Kidney epithelial cell (primary cell): ENCODE measurements at regions not wholly inside any gene's neighbourhood (a gene's known extent, or its start where the extent isn't known, plus 50 kb on each side); places are given as distances from the start of the nearest gene placed in this dataset.

Experiments used
- DNase-seq: peaks from one replicate; pipeline ENCODE4 v3.0.0-alpha.2; 2010; ENCODE audit warnings: low read depth
- H3K27me3 ChIP-seq: 2 replicates; pipeline ENCODE4 v1.6.0; 2011; ENCODE audit warnings: low read length; ENCODE audit not compliant: control insufficient read depth, insufficient read depth
- H3K36me3 ChIP-seq: 2 replicates; pipeline ENCODE4 v1.5.1; 2011; ENCODE audit warnings: low read length; ENCODE audit not compliant: control insufficient read depth, insufficient read depth
- H3K4me3 ChIP-seq: 2 replicates; pipeline ENCODE4 v1.5.1; 2011; ENCODE audit warnings: low read depth, mild to moderate bottlenecking, control low read depth, low read length
- TF ChIP-seq, protein P1 (sequence below): IDR thresholded peaks from 2 replicates; pipeline ENCODE4 v1.5.1; 2011; ENCODE audit warnings: mild to moderate bottlenecking, moderate library complexity, low read length, control low read depth, inconsistent platforms; ENCODE audit not compliant: insufficient read depth, poor library complexity, severe bottlenecking

DNA sequence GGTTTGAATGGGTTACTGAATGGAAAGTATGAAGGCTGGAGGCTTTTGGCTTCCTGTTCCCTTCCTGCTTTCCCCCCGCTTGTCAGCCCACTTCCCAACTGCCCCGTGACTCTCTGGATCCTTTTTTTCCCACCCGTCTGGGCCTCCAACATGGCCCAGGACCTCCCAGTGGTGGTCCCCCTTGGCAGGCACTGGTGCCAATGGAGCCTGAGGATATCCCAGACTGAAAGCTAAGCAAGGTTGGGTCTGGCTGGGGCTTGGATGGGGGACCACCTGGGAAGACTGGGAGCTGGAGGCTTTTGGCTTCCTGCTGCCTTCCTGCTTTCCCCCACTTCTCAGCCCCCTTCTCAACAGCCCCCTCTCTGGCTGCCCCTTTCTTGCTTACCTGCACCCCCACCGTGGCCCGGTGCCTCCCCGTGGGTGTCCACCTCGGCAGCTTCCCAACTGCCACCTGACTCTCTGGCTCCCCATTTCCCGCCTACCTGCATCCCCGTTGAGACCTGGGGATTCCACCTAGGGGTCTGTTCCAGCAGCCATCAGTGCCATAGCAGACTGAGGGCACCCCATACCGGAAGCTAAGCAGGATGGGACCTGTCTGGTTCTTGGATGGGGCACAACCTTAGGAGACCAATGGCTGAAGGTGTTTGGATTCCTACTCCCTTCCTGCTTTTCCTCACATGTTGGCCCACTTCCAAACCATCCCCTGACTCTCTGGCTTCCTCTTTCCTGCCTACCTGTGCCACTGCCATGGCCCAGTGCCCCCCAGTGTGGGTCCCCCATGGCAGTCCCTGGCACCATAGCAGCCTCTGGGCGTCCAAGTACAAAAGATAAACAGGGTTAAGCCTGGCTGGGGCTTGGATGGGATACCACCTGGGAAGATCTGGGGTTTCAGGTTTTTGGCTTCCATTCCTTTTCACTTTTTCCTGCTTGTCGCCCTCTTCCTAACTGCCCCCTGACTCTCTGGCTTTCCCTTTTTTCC, 2295.3 kb downstream of the TP53TG3F start:
- no peak overlapping the region for H3K4me3 ChIP-seq
- H3K27me3 ChIP-seq, result no peaks in the 10 kb centered on the region
- no peak for DNase-seq
- TF ChIP-seq, protein P1, sequence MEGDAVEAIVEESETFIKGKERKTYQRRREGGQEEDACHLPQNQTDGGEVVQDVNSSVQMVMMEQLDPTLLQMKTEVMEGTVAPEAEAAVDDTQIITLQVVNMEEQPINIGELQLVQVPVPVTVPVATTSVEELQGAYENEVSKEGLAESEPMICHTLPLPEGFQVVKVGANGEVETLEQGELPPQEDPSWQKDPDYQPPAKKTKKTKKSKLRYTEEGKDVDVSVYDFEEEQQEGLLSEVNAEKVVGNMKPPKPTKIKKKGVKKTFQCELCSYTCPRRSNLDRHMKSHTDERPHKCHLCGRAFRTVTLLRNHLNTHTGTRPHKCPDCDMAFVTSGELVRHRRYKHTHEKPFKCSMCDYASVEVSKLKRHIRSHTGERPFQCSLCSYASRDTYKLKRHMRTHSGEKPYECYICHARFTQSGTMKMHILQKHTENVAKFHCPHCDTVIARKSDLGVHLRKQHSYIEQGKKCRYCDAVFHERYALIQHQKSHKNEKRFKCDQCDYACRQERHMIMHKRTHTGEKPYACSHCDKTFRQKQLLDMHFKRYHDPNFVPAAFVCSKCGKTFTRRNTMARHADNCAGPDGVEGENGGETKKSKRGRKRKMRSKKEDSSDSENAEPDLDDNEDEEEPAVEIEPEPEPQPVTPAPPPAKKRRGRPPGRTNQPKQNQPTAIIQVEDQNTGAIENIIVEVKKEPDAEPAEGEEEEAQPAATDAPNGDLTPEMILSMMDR, result no peak
- H3K36me3 ChIP-seq, result no peaks in the 10 kb centered on the region

DNA sequence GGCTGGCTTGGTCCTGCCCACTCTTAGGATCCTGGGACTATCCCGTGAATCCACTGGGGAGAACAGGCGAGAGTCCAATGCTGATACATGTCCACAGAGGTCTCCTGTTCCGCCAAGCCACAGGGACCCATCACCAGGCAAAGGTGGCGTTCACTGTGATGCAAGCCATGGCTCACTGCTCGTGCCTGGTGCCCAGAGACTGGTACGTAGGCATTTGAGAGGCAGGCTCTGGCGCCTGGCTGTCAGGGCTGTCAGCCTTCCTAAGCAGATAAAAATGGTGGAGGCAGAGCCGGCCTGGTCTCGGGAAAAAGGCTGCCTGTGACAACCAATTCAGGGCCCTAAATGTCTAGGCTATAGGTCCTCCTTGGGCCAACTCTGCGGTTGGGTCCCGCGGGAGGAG, 2329.0 kb downstream of the TP53TG3F start:
- TF ChIP-seq, protein P1, result no peak
- H3K4me3 ChIP-seq, result no peak overlapping the region
- no peaks in the 10 kb centered on the region for H3K36me3 ChIP-seq
- H3K27me3 ChIP-seq, result no peaks in the 10 kb centered on the region
- no peak for DNase-seq

DNA sequence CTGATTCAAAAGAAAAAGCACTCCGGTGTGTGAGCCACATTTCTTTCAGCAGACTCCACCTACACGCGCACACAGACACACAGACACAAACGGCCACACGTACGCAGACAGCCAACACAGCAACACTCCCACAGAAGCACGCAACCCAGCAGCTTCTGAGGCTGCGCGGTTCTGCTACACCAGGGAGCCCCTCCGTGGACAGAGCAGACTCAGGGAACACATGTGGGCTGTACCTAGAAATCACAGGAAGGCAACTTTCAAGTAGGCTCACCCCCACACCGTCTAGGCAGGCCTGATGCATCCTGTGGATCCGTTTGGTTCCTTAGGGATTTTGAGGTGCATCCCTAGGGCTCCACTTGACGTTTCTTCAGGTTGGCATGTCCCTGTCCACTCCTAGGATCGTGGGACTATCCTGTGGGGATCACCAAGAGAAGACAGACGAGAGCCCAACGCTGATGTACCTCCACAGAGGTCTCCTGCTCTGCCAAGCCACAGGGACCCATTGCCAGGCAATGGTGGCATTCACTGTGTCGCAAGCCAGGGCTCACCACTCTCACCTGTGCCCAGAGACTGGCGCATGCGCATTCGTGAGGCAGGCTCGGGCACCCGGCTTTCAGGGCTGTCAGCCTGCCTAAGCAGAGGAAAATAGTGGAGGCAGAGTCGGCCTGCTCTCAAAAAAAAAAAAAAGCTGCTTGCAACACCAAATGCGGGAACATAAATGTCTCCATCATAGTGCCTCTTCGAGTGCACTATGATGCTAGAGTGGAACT, 2333.3 kb downstream of the TP53TG3F start:
- H3K27me3 ChIP-seq, result no peaks in the 10 kb centered on the region
- no peaks in the 10 kb centered on the region for H3K36me3 ChIP-seq
- TF ChIP-seq, protein P1, result no peak
- no peak for DNase-seq
- H3K4me3 ChIP-seq, result no peak overlapping the region

DNA sequence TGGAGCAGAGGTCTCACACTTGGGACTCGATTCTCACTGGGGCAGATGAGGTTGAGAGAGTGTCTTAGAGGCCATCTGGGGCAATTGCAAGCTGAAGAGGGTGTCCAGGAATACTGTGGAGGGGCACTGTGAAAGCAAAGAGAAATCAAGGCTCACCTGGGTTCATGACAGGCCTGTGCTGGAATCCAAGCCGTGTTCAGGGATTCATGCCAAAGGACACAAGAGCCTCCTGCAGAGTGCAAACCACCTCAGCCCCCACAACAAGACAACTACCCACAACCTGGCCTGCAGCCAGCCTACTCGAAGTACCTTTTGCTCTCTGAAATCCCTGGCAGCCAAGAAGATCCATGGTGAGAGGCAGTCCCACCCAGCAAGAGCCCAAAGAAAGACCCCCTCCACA, 2334.2 kb downstream of the TP53TG3F start:
- TF ChIP-seq, protein P1, result no peak
- no peaks in the 10 kb centered on the region for H3K27me3 ChIP-seq
- H3K4me3 ChIP-seq, result no peak overlapping the region
- DNase-seq, result no peak
- H3K36me3 ChIP-seq, result no peaks in the 10 kb centered on the region

DNA sequence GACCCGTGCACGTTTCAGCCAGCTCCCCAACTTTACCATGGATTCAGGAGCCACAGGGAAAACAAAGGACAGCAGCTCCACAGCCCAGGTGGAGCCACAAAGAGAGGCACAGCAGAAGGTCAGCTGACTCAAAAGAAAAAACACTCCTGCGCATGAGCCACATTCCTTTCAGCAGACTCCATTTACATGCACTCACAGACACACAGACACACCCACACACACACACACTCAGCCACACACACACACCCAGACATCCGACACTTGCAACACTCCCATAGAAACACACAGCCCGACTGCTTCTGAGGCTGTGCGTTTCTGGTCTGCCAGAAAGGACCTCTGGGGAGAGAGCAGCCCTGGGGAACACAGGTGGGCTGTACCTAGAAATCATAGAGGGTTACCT, 2335.5 kb downstream of the TP53TG3F start:
- no peak for DNase-seq
- TF ChIP-seq, protein P1, result no peak

More for the DNA sequence above, 2335.5 kb downstream of the TP53TG3F start:
- Histone ChIP-seq H3K27me3 (no peaks in the 10 kb centered on the region), H3K36me3 (no peaks in the 10 kb centered on the region), H3K4me3 (no peak overlapping the region)
